ENCODE measurements at regions not wholly inside any gene's neighbourhood (a gene's known extent, or its start where the extent isn't known, plus 50 kb on each side); places are given as distances from the start of the nearest gene placed in this dataset.
"Not testable (repeated sequence)": the region's sequence is repeated elsewhere in the genome, so short reads cannot be mapped to it uniquely, and the experiment has no call there.

- no peak overlapping the region for H3K4me3 ChIP-seq
- H3K27me3 ChIP-seq: no peaks in the 10 kb centered on the region
- H4K20me1 ChIP-seq: no peaks in the 10 kb centered on the region
- H3K4me2 ChIP-seq: no peak overlapping the region
- H3K27ac ChIP-seq: no peak overlapping the region
- no peaks in the 10 kb centered on the region for H3K36me3 ChIP-seq
- H3K9me3 ChIP-seq: no peaks in the 10 kb centered on the region
- no peak overlapping the region for H3K9ac ChIP-seq
- peaks cover 7% of the 10 kb centered on the region for H3K4me1 ChIP-seq
- TF ChIP-seq Cebpa-rat (IDR thresholded peaks at IDR 0.05): no peak
These were observed 63.8 kb upstream of the GJB6 start for GRCh38 chr13:20295956-20296355.

GRCh38 chr13:20294497-20294896 lies 62.4 kb upstream of the GJB6 start:
- H4K20me1 ChIP-seq: no peaks in the 10 kb centered on the region
- no peak for TF ChIP-seq Cebpa-rat (IDR thresholded peaks at IDR 0.05)
- no peak overlapping the region for H3K4me2 ChIP-seq
- no peak overlapping the region for H3K27ac ChIP-seq
- H3K9ac ChIP-seq: no peak overlapping the region
- H3K4me1 ChIP-seq: peaks cover 7% of the 10 kb centered on the region
- no peaks in the 10 kb centered on the region for H3K27me3 ChIP-seq
- H3K9me3 ChIP-seq: no peaks in the 10 kb centered on the region
- no peaks in the 10 kb centered on the region for H3K36me3 ChIP-seq
- H3K4me3 ChIP-seq: no peak overlapping the region

GRCh38 chr13:20292301-20292700 lies 60.2 kb upstream of the GJB6 start:
- H3K36me3 ChIP-seq, H3K27me3 ChIP-seq, H3K4me1 ChIP-seq, H4K20me1 ChIP-seq, H3K4me3 ChIP-seq, H3K27ac ChIP-seq, H3K4me2 ChIP-seq, H3K9ac ChIP-seq, H3K9me3 ChIP-seq: not testable (repeated sequence)

GRCh38 chr13:20291675-20292074 lies 59.6 kb upstream of the GJB6 start:
- H3K36me3 ChIP-seq: no peaks in the 10 kb centered on the region
- no peak for TF ChIP-seq Cebpa-rat (IDR thresholded peaks at IDR 0.05)
- H3K4me3 ChIP-seq: no peak overlapping the region
- no peak overlapping the region for H3K27ac ChIP-seq
- no peak overlapping the region for H3K9ac ChIP-seq
- peaks cover 5% of the 10 kb centered on the region for H3K9me3 ChIP-seq
- H4K20me1 ChIP-seq: no peaks in the 10 kb centered on the region
- no peak overlapping the region for H3K4me2 ChIP-seq
- H3K27me3 ChIP-seq: no peaks in the 10 kb centered on the region
- peaks cover 7% of the 10 kb centered on the region for H3K4me1 ChIP-seq

- Histone ChIP-seq H3K27me3 (no peaks in the 10 kb centered on the region), H3K27ac (no peak overlapping the region), H3K9ac (no peak overlapping the region), H3K4me2 (no peak overlapping the region), H3K4me1 (peaks cover 7% of the 10 kb centered on the region), H3K36me3 (no peaks in the 10 kb centered on the region), H3K9me3 (peaks cover 11% of the 10 kb centered on the region), H3K4me3 (no peak overlapping the region), H4K20me1 (no peaks in the 10 kb centered on the region)
- TF ChIP-seq Cebpa-rat (IDR thresholded peaks at IDR 0.05): no peak
These were observed 58.9 kb upstream of the GJB6 start for GRCh38 chr13:20291037-20291436.

GRCh38 chr13:20288561-20288960 lies 56.4 kb upstream of the GJB6 start:
- H3K36me3 ChIP-seq: no peaks in the 10 kb centered on the region
- no peak overlapping the region for H3K27ac ChIP-seq
- peaks cover 36% of the 10 kb centered on the region for H3K9me3 ChIP-seq
- no peaks in the 10 kb centered on the region for H3K27me3 ChIP-seq
- H3K4me2 ChIP-seq: no peak overlapping the region
- H3K4me3 ChIP-seq: no peak overlapping the region
- H4K20me1 ChIP-seq: no peaks in the 10 kb centered on the region
- H3K9ac ChIP-seq: no peak overlapping the region
- peaks cover 4% of the 10 kb centered on the region for H3K4me1 ChIP-seq
- TF ChIP-seq Cebpa-rat (IDR thresholded peaks at IDR 0.05): no peak

GRCh38 chr13:20287976-20288375 lies 55.9 kb upstream of the GJB6 start:
- Histone ChIP-seq H3K27me3 (no peaks in the 10 kb centered on the region), H3K4me3 (no peak overlapping the region), H3K9me3 (peaks cover 42% of the 10 kb centered on the region), H3K36me3 (no peaks in the 10 kb centered on the region), H3K27ac (no peak overlapping the region), H3K9ac (no peak overlapping the region), H3K4me2 (no peak overlapping the region), H3K4me1 (no peaks in the 10 kb centered on the region), H4K20me1 (no peaks in the 10 kb centered on the region)
- no peak for TF ChIP-seq Cebpa-rat (IDR thresholded peaks at IDR 0.05)

GRCh38 chr13:20285530-20285929 lies 53.4 kb upstream of the GJB6 start:
- no peak overlapping the region for H3K9ac ChIP-seq
- H3K4me1 ChIP-seq: no peaks in the 10 kb centered on the region
- no peak overlapping the region for H3K4me3 ChIP-seq
- H3K27me3 ChIP-seq: no peaks in the 10 kb centered on the region
- no peak overlapping the region for H3K27ac ChIP-seq
- no peak for TF ChIP-seq Cebpa-rat (IDR thresholded peaks at IDR 0.05)
- H3K4me2 ChIP-seq: no peak overlapping the region
- H3K36me3 ChIP-seq: no peaks in the 10 kb centered on the region
- H4K20me1 ChIP-seq: no peaks in the 10 kb centered on the region
- H3K9me3 ChIP-seq: peaks cover 55% of the 10 kb centered on the region
